Activated CD4-positive, alpha-beta T cell treated with anti-CD3 and anti-CD28 coated beads, Interleukin-2, amount 50 U/mL, for 16 hours (primary cell): ENCODE measurements at regions not wholly inside any gene's neighbourhood (a gene's known extent, or its start where the extent isn't known, plus 50 kb on each side); places are given as distances from the start of the nearest gene placed in this dataset.

ENCODE experiments used
- DNase-seq: peaks from one replicate; pipeline ENCODE4 v3.0.0-alpha.2; 2020

DNA sequence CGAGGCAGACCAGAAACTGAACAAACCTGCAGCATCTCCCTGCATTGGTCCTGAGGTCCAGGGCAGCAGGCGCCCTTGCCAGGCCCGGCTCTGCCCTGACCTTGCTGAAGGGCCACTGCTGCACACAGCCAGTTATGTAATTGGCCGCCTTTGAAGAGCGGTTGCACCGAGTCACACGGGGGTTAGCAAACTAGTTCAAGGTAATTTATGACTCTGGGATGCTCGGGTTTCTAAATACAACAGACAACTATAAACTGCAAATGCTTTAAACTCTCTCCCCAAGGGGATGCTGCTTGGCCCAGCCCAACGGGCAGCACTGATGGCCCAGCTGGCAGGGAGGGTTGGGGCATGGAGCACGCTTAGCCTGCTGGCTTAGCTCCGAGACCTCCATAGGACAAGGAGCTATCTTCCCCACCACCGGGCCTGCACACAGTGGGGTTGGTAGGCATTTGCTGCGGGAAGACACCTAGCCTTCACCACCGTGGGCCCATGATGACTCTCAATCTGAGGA, 60.3 kb upstream of the IQSEC1 start:
- no peak for DNase-seq

GRCh38 chr3:13132731-13133410, 59.6 kb upstream of the IQSEC1 start:
- DNase-seq, result no peak

DNA sequence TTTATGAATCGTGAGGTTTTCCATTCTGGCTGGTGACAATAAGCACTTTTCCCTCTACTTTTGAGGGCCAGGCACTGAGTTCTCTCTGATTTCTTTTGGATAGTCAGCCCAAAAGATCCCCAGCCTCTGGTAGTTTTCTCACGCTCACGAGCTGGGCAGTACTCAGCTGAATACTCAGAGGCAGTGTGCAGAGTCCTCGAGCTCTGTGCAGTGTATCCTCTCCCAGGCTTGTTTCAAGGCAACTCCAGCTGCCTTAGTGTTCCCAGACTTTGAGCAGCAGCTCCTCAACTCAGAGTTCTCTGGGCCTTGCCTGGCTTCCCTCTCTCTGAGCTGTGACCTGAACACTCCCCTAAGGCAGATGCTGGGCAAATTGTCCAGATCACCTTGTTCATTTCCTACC, 59.1 kb upstream of the IQSEC1 start:
- DNase-seq, result no peak

- DNase-seq, result no peak
Observed at GRCh38 chr3:13130464-13131193, 57.4 kb upstream of the IQSEC1 start.

DNA sequence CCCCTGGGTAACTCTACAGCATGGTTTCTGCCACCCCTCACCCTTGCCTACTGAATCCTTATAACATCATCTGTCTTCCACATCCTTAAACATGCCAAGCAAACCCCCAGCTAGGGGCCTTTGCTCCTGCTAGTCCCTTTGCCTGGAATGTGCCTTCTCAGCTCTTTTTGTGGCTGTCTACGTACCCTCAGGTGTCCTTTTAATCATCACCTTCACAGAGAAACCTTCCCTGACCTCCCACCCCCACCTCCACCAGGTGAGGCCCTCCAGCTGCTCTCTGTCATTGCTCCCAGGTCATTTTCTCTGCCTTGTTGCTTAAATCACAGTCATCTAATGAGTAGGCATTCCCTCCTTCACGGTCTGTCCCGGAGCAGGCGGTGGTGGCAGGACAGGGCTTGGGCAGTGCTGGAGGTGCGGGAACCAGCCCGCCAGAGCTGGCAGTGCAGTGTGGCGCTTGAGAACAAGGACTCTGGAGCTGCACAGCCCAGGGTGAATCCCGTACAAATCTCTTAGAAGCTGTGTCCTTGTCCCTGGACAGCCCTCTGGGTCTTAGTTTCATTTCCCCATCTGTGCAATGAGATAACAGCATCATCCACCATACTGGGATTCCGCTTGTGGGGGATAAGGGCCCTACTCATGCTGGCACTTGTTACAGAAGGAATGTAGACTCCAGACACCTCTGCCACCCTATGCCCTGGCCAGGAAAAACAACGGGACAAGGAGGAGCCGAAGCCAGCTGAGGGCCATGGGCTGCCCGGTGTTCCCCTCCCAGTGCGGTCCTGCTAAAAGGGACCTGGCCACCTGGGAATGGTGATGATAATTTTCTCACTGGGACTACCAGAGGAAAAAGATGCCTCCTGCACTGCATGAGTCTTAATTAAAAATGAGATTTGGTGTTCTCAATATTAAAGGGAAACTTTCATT, 52.1 kb upstream of the IQSEC1 start:
- DNase-seq, result no peak

- DNase-seq, result no peak
Observed at GRCh38 chr3:13124631-13125030, 51.4 kb upstream of the IQSEC1 start.

- no peak for DNase-seq
Observed at GRCh38 chr3:13123765-13124164, 50.5 kb upstream of the IQSEC1 start.

DNA sequence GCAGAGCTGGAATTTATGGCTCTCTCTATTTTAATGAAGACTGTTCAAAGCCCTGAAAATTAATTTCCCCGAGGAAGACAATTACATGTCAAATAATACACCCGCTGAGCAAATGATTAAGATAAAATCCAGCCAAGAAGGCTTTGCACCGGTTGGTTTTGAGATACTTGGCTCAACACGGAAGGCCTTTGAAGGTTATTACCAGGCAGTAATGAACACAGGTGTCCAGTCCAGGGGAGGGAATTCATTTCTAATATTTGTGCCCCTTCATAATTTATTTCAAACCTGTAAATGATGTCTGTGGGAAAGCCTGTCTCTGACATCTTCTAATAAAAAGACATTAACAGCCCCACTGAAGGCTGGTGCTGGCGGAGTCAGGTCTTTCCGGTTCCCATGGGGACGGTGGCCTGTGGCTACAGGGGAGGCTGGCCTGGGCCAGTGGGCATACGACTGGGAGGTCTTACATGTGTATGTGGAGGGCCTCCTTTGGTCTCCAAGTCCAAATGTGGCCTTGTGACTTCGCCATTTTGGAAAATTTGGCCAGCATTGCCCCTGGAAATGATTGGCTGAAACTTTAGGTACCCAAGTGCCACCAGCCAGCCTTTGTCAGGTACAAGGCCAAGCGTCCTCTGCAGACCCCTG, 49.9 kb upstream of the IQSEC1 start:
- DNase-seq, result no peak
